ENCODE measurements at regions not wholly inside any gene's neighbourhood (a gene's known extent, or its start where the extent isn't known, plus 50 kb on each side); places are given as distances from the start of the nearest gene placed in this dataset.

- Mint-ChIP-seq H3K27me3 (ENCODE audit: insufficient read depth, low read depth) (no peaks in the 10 kb centered on the region), H3K36me3 (no peaks in the 10 kb centered on the region), H3K4me1 (peaks cover 12% of the 10 kb centered on the region), H3K27ac (no peak overlapping the region), H3K9me3 (no peaks in the 10 kb centered on the region), H3K4me3 (no peak overlapping the region)
- Histone ChIP-seq H3K9me3 (ENCODE audit: low read depth) (no peaks in the 10 kb centered on the region), H3K27ac (no peak overlapping the region), H4K20me1 (ENCODE audit: low read depth) (no peaks in the 10 kb centered on the region), H3K79me2 (ENCODE audit: low read depth) (no peaks in the 10 kb centered on the region), H3F3A (ENCODE audit: low read depth) (no peaks in the 10 kb centered on the region), H3K9ac (no peak overlapping the region), H3K4me3 (no peak overlapping the region), H2AFZ (replicated peaks) (no peak overlapping the region), H3K4me1 (peaks cover 13% of the 10 kb centered on the region), H3K4me2 (no peak overlapping the region), H3K27me3 (no peaks in the 10 kb centered on the region), H3K36me3 (no peaks in the 10 kb centered on the region)
- no peak for TF ChIP-seq EZH2phosphoT487 (IDR thresholded peaks at IDR 0.05)
- no peak for TF ChIP-seq EZH2 (IDR thresholded peaks at IDR 0.05)
- TF ChIP-seq, protein P1, sequence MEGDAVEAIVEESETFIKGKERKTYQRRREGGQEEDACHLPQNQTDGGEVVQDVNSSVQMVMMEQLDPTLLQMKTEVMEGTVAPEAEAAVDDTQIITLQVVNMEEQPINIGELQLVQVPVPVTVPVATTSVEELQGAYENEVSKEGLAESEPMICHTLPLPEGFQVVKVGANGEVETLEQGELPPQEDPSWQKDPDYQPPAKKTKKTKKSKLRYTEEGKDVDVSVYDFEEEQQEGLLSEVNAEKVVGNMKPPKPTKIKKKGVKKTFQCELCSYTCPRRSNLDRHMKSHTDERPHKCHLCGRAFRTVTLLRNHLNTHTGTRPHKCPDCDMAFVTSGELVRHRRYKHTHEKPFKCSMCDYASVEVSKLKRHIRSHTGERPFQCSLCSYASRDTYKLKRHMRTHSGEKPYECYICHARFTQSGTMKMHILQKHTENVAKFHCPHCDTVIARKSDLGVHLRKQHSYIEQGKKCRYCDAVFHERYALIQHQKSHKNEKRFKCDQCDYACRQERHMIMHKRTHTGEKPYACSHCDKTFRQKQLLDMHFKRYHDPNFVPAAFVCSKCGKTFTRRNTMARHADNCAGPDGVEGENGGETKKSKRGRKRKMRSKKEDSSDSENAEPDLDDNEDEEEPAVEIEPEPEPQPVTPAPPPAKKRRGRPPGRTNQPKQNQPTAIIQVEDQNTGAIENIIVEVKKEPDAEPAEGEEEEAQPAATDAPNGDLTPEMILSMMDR (IDR thresholded peaks at IDR 0.05) = no peak
- no peak for DNase-seq (ENCODE audit: low spot score)
Observed at GRCh38 chr5:110049816-110050215, 360.1 kb downstream of the MAN2A1 start.

GRCh38 chr5:110050640-110051345 is 361.1 kb downstream of the MAN2A1 start:
- Mint-ChIP-seq H3K27ac (no peak overlapping the region), H3K4me1 (peaks cover 20% of the 10 kb centered on the region), H3K4me3 (no peak overlapping the region), H3K9me3 (no peaks in the 10 kb centered on the region), H3K27me3 (ENCODE audit: insufficient read depth, low read depth) (no peaks in the 10 kb centered on the region), H3K36me3 (no peaks in the 10 kb centered on the region)
- Histone ChIP-seq H2AFZ (replicated peaks) (peak overlapping the region; percentile 51), H3K4me2 (no peak overlapping the region), H3K79me2 (ENCODE audit: low read depth) (no peaks in the 10 kb centered on the region), H3K4me1 (peaks cover 13% of the 10 kb centered on the region), H3K4me3 (no peak overlapping the region), H4K20me1 (ENCODE audit: low read depth) (no peaks in the 10 kb centered on the region), H3K27ac (no peak overlapping the region), H3K9me3 (ENCODE audit: low read depth) (no peaks in the 10 kb centered on the region), H3K9ac (no peak overlapping the region), H3F3A (ENCODE audit: low read depth) (no peaks in the 10 kb centered on the region), H3K36me3 (no peaks in the 10 kb centered on the region), H3K27me3 (no peaks in the 10 kb centered on the region)
- TF ChIP-seq EZH2phosphoT487 (IDR thresholded peaks at IDR 0.05) (no peak), EZH2 (IDR thresholded peaks at IDR 0.05) (no peak)
- TF ChIP-seq, protein P1 (IDR thresholded peaks at IDR 0.05) = no peak
- DNase-seq (ENCODE audit: low spot score) = no peak

- H3K9ac ChIP-seq = no peak overlapping the region
- H3K27me3 ChIP-seq = no peaks in the 10 kb centered on the region
- no peak overlapping the region for H3K27ac ChIP-seq
- Mint-ChIP-seq H3K9me3 (no peaks in the 10 kb centered on the region), H3K36me3 (no peaks in the 10 kb centered on the region), H3K27ac (no peak overlapping the region), H3K4me3 (no peak overlapping the region), H3K4me1 (peaks cover 29% of the 10 kb centered on the region), H3K27me3 (ENCODE audit: insufficient read depth, low read depth) (no peaks in the 10 kb centered on the region)
- peak overlapping the region; percentile 15 for H2AFZ ChIP-seq (replicated peaks)
- H3K4me1 ChIP-seq = peaks cover 17% of the 10 kb centered on the region
- H3K36me3 ChIP-seq = no peaks in the 10 kb centered on the region
- no peaks in the 10 kb centered on the region for H3K9me3 ChIP-seq (ENCODE audit: low read depth)
- no peak for DNase-seq (ENCODE audit: low spot score)
- no peak overlapping the region for H3K4me2 ChIP-seq
- TF ChIP-seq, protein P1 (IDR thresholded peaks at IDR 0.05) = no peak
- TF ChIP-seq EZH2phosphoT487 (IDR thresholded peaks at IDR 0.05) (no peak), EZH2 (IDR thresholded peaks at IDR 0.05) (no peak)
- H4K20me1 ChIP-seq (ENCODE audit: low read depth) = no peaks in the 10 kb centered on the region
- H3K79me2 ChIP-seq (ENCODE audit: low read depth) = no peaks in the 10 kb centered on the region
- no peaks in the 10 kb centered on the region for H3F3A ChIP-seq (ENCODE audit: low read depth)
- H3K4me3 ChIP-seq = no peak overlapping the region
Observed at GRCh38 chr5:110053205-110053604, 363.5 kb downstream of the MAN2A1 start.

Measured in neural progenitor cell (in vitro differentiated cells).